ENCODE measurements at regions not wholly inside any gene's neighbourhood (a gene's known extent, or its start where the extent isn't known, plus 50 kb on each side); places are given as distances from the start of the nearest gene placed in this dataset.

DNA sequence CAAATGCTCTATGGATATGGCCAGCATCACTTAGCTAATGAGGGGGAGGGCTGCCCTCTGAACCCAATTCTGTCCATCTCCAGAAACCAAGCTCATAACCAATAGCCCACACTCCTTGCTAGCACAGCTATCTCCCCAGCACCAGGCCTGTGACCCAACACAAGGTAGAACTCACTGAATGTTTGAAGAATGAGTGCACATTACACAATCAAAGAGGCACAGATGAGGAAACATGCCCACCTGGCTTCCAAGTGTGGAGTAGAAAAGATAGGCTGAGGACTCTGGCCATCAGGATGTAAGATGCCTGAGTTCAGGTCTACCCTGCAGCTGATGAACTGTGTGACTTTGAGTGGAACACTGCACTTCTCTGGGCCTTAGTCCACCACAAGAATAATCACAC is 268.4 kb downstream of the BCL11B start:
- intact Hi-C loops (cut with DNase I), result no loop called here
- TF ChIP-seq, protein P1, sequence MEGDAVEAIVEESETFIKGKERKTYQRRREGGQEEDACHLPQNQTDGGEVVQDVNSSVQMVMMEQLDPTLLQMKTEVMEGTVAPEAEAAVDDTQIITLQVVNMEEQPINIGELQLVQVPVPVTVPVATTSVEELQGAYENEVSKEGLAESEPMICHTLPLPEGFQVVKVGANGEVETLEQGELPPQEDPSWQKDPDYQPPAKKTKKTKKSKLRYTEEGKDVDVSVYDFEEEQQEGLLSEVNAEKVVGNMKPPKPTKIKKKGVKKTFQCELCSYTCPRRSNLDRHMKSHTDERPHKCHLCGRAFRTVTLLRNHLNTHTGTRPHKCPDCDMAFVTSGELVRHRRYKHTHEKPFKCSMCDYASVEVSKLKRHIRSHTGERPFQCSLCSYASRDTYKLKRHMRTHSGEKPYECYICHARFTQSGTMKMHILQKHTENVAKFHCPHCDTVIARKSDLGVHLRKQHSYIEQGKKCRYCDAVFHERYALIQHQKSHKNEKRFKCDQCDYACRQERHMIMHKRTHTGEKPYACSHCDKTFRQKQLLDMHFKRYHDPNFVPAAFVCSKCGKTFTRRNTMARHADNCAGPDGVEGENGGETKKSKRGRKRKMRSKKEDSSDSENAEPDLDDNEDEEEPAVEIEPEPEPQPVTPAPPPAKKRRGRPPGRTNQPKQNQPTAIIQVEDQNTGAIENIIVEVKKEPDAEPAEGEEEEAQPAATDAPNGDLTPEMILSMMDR (IDR thresholded peaks at IDR 0.05), result no peak
- Histone ChIP-seq H3K4me3 (no peak overlapping the region), H3K36me3 (ENCODE audit: insufficient read depth in 1 of 2, low read depth in 1 of 2) (no peaks in the 10 kb centered on the region), H3K9me3 (no peaks in the 10 kb centered on the region), H3K27ac (no peak overlapping the region), H3K4me1 (no peaks in the 10 kb centered on the region), H3K27me3 (ENCODE audit: insufficient read depth in 3 of 3, low read length in 2 of 3) (peaks cover 0 to 4% (median 0%) of the 10 kb centered on the region in 3 donors)
- no peak for DNase-seq
- ATAC-seq, result no peak

DNA sequence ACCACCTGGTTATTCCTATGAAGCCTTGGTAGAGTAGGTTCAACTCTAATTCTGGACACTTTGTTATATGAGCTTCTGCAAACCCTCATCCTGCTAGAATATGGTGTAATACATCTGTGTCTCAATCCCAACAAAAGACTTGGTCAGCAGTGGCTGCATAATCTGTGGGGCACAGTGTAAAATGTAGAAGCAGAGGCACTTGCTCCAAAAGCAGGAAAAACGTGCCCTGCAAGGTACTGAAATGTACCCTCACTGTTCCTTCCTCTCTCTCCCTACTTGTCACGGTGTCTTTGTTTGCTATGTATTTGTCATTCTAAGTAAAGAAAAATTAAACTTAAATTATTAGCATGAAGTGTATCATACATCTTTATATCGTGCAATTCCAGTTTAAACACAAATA is 267.9 kb downstream of the BCL11B start:
- peaks cover 0 to 4% (median 0%) of the 10 kb centered on the region in 3 donors for H3K27me3 ChIP-seq (ENCODE audit: insufficient read depth in 3 of 3, low read length in 2 of 3)
- no peak for ATAC-seq
- intact Hi-C loops (cut with DNase I), result no loop called here
- TF ChIP-seq, protein P1 (IDR thresholded peaks at IDR 0.05), result no peak
- DNase-seq, result no peak
- H3K4me3 ChIP-seq, result no peak overlapping the region
- H3K27ac ChIP-seq, result no peak overlapping the region
- no peaks in the 10 kb centered on the region for H3K4me1 ChIP-seq
- WGBS, 3 donors, result 64 to 78% (median 71%) methylated on average over 3 of the region's 3 CpGs
- no peaks in the 10 kb centered on the region for H3K9me3 ChIP-seq
- H3K36me3 ChIP-seq (ENCODE audit: insufficient read depth in 1 of 2, low read depth in 1 of 2), result no peaks in the 10 kb centered on the region

DNA sequence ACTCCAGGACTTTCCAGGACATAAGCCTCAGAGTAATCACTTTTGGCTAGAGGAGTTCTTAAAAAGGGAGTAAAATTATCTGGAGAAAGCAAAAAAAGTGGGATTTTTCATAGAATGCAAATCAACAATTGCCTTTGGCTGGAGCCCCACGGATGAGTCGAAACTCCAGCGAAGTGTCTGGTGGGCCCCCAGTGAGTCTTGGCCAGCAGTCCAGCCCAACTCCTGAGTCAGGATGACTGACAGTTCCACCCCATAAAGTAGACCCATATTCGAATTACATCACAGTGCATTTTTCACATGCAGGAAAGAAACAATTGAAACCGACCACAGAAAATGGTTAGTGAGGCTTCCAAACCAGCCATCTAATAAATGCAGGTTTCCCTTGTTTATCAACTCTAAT is 265.7 kb downstream of the BCL11B start:
- no peak for DNase-seq
- WGBS, 3 donors, result 68 to 72% (median 70%) methylated on average over 5 of the region's 5 CpGs
- Histone ChIP-seq H3K4me3 (no peak overlapping the region), H3K27me3 (ENCODE audit: insufficient read depth in 3 of 3, low read length in 2 of 3) (peaks cover 0 to 4% (median 0%) of the 10 kb centered on the region in 3 donors), H3K36me3 (ENCODE audit: insufficient read depth in 1 of 2, low read depth in 1 of 2) (no peaks in the 10 kb centered on the region), H3K4me1 (no peaks in the 10 kb centered on the region), H3K27ac (no peak overlapping the region), H3K9me3 (no peaks in the 10 kb centered on the region)
- no peak for ATAC-seq
- intact Hi-C loops (cut with DNase I), result no loop called here
- TF ChIP-seq, protein P1 (IDR thresholded peaks at IDR 0.05), result no peak

DNA sequence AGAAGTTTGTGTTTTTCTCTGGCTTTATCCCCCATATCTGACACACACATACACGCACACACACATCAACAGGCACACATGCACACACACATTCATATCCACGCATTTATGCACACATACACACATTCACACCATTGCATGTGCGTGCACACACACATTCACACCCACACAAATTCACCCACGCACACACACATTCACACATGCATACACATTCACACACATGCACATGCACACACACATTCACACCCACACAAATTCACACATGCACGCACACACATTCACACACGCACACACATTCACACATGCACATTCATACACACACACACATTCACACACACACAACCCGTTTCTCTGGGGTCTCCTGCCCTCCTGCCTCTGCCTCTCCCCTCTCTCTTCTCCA is 264.2 kb downstream of the BCL11B start:
- Histone ChIP-seq H3K9me3 (no peaks in the 10 kb centered on the region), H3K4me3 (no peak overlapping the region), H3K27ac (no peak overlapping the region), H3K4me1 (no peaks in the 10 kb centered on the region), H3K36me3 (ENCODE audit: insufficient read depth in 1 of 2, low read depth in 1 of 2) (no peaks in the 10 kb centered on the region), H3K27me3 (ENCODE audit: insufficient read depth in 3 of 3, low read length in 2 of 3) (peaks cover 0 to 4% (median 0%) of the 10 kb centered on the region in 3 donors)
- intact Hi-C loops (cut with DNase I), result no loop called here
- DNase-seq (no peak), ATAC-seq (no peak)
- WGBS, 3 donors, result 91 to 94% (median 94%) methylated on average over 7 of the region's 7 CpGs
- TF ChIP-seq, protein P1 (IDR thresholded peaks at IDR 0.05), result no peak

DNA sequence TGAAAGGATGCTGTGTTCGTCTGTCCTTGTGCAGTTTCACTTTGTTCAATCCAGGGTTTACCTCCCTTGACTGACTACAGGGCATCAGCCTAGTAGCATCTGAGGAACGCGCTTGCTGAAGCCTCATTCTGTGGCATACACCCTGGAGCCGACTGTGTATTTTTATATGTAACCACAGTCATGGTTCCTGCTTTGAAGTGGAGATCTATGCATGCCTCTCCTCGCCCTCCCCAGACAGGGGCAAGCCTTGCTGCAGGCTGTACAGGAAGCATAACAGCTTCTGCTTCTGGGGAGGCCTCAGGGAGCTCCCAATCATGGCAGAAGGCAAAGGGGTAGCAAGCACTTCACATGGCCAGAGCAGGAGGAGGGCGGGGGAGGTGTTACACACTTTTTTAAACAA is 262.1 kb downstream of the BCL11B start:
- ATAC-seq, result no peak

More for the DNA sequence above, 262.1 kb downstream of the BCL11B start:
- no peaks in the 10 kb centered on the region for H3K4me1 ChIP-seq
- no peak overlapping the region for H3K4me3 ChIP-seq
- 86 to 94% (median 93%) methylated on average over 6 of the region's 6 CpGs for WGBS, 3 donors
- peaks cover 0 to 2% (median 0%) of the 10 kb centered on the region in 3 donors for H3K27me3 ChIP-seq (ENCODE audit: insufficient read depth in 3 of 3, low read length in 2 of 3)
- no peaks in the 10 kb centered on the region for H3K36me3 ChIP-seq (ENCODE audit: insufficient read depth in 1 of 2, low read depth in 1 of 2)
- DNase-seq, result no peak
- TF ChIP-seq, protein P1 (IDR thresholded peaks at IDR 0.05), result no peak
- no peaks in the 10 kb centered on the region for H3K9me3 ChIP-seq
- intact Hi-C loops (cut with DNase I), result no loop called here
- H3K27ac ChIP-seq, result no peak overlapping the region

Data from psoas muscle (tissue), 7 donors.